ENCODE measurements at regions not wholly inside any gene's neighbourhood (a gene's known extent, or its start where the extent isn't known, plus 50 kb on each side); places are given as distances from the start of the nearest gene placed in this dataset.

- DNase-seq (ENCODE audit: low spot score) = no peak
Observed at GRCh38 chr1:55579332-55580001, 364.3 kb upstream of the USP24 start.

GRCh38 chr1:55578646-55579045 is 363.5 kb upstream of the USP24 start:
- DNase-seq (ENCODE audit: low spot score) = no peak

- no peak for DNase-seq (ENCODE audit: low spot score)
Observed at GRCh38 chr1:55575571-55576279, 360.6 kb upstream of the USP24 start.

GRCh38 chr1:55574691-55575225 is 359.6 kb upstream of the USP24 start:
- no peak for DNase-seq (ENCODE audit: low spot score)

- DNase-seq (ENCODE audit: low spot score) = peak; percentile 25
Observed at GRCh38 chr1:55572878-55573734, 357.9 kb upstream of the USP24 start.

- DNase-seq (ENCODE audit: low spot score) = no peak
Observed at GRCh38 chr1:55571767-55572166, 356.6 kb upstream of the USP24 start.

- DNase-seq (ENCODE audit: low spot score) = no peak
Observed at GRCh38 chr1:55569417-55569816, 354.3 kb upstream of the USP24 start.

- no peak for DNase-seq (ENCODE audit: low spot score)
Observed at GRCh38 chr1:55568732-55569131, 353.6 kb upstream of the USP24 start.

- DNase-seq (ENCODE audit: low spot score) = no peak
Observed at GRCh38 chr1:55560266-55560665, 345.1 kb upstream of the USP24 start.

GRCh38 chr1:55559842-55560241 is 344.7 kb upstream of the USP24 start:
- no peak for DNase-seq (ENCODE audit: low spot score)

GRCh38 chr1:55559161-55559611 is 344.0 kb upstream of the USP24 start:
- no peak for DNase-seq (ENCODE audit: low spot score)

GRCh38 chr1:55558515-55558914 is 343.4 kb upstream of the USP24 start:
- no peak for DNase-seq (ENCODE audit: low spot score)

GRCh38 chr1:55555956-55556725 is 341.0 kb upstream of the USP24 start:
- DNase-seq (ENCODE audit: low spot score) = no peak

GRCh38 chr1:55554611-55555010 is 339.4 kb upstream of the USP24 start:
- no peak for DNase-seq (ENCODE audit: low spot score)

GRCh38 chr1:55552636-55553035 is 337.5 kb upstream of the USP24 start:
- no peak for DNase-seq (ENCODE audit: low spot score)

- DNase-seq (ENCODE audit: low spot score) = no peak
Observed at GRCh38 chr1:55547405-55547804, 332.2 kb upstream of the USP24 start.

GRCh38 chr1:55546553-55546952 is 331.4 kb upstream of the USP24 start:
- no peak for DNase-seq (ENCODE audit: low spot score)

GRCh38 chr1:55544826-55545225 is 329.7 kb upstream of the USP24 start:
- no peak for DNase-seq (ENCODE audit: low spot score)

- no peak for DNase-seq (ENCODE audit: low spot score)
Observed at GRCh38 chr1:55542901-55543504, 327.8 kb upstream of the USP24 start.

- DNase-seq (ENCODE audit: low spot score) = no peak
Observed at GRCh38 chr1:55541296-55541695, 326.1 kb upstream of the USP24 start.
